ENCODE measurements at regions not wholly inside any gene's neighbourhood (a gene's known extent, or its start where the extent isn't known, plus 50 kb on each side); places are given as distances from the start of the nearest gene placed in this dataset.
"Not testable (repeated sequence)": the region's sequence is repeated elsewhere in the genome, so short reads cannot be mapped to it uniquely, and the experiment has no call there.

GRCh38 chr13:83825676-83826075 lies 56.6 kb downstream of the SLITRK1 start:
- no peak for DNase-seq

GRCh38 chr13:83824560-83824959 lies 57.7 kb downstream of the SLITRK1 start:
- no peak for DNase-seq

DNA sequence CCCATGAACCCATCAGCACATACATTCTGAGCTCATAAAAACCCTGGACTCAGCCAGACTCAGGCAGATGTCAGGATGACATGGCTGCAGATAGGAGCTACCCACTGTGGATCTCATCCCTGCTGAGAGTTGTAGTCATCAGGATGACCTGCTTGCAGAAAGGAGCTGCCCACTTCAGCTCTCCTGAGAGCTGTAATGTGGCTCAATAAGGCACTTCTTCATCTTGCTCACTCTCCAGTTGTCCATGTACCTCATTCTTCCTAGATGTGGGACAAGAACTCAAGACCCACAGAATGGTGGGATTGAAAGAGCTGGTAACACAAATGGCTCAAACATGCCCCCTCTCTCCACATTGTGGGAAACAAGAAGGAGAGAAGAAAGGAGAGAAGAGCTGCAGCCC lies 58.2 kb downstream of the SLITRK1 start:
- DNase-seq, result no peak

GRCh38 chr13:83819611-83820010 lies 62.7 kb downstream of the SLITRK1 start:
- no peak for DNase-seq

- DNase-seq, result no peak
Observed at GRCh38 chr13:83819156-83819555, 63.1 kb downstream of the SLITRK1 start.

GRCh38 chr13:83816081-83816480 lies 66.2 kb downstream of the SLITRK1 start:
- no peak for DNase-seq

GRCh38 chr13:83815598-83815997 lies 66.7 kb downstream of the SLITRK1 start:
- DNase-seq, result no peak

DNA sequence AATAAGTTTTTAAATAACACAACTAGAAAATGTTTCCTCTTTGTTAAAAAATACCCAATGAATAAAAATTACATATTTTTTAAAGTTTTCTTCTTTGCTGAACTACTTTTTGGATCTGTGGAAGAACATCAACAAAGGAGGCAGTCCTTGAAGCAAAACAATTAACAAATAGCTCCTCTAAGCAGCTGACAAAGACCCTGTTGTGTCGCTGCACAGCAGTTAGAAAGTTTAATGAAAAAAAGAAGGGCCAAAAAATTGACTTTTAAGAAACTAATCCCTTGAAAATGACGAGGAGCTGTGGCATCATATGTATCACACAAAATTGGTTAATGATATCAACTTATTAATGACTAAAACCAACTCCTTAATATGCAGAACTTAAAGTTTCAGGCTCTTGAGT lies 72.1 kb downstream of the SLITRK1 start:
- no peak for DNase-seq

DNA sequence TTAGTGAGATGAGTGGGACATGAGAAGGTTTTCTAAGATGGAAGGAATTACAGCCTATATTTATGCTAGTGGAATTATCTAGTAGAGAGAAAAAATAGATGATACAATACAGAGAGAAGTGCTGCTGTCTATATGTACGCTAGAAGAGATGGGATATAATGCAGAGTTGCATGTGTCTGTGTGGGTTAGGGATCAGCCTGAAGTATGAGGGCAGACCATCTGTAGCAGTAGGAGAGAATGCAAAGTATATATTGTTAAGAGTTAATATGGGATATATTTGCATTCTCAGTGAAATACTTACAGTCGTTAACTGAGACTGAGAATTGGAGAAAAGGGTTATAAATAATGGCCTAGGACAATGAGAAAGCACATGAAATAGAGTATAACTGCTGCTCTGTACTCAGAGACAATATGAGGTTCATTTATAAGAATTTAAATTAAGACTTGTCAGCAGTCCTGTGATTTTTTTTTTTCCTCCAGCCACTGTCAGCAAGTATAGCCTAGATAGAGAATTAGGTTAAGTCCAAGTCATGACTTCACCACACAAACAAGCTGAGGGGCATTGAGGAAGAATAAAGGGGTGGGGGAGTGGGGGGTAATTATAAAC lies 77.8 kb downstream of the SLITRK1 start:
- peak; percentile 60 for DNase-seq

DNA sequence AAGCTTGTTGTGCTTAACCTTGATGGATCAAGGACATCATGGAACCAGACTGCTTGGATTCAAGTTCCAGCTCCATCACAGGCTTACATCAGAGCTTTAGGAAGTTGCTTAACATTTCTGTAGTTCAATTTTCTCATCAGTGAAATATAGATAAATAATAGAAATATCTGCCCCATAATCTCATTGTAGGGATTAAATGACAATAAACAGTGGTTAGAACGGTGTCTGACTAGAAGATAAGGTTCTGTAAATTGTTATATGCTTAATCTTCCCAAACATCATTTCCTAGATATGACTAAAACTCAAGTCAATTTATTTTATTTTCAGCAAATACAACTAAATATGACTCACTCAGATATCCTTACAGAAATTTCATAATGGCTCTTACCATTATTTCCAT lies 83.5 kb downstream of the SLITRK1 start:
- no peak for DNase-seq

DNA sequence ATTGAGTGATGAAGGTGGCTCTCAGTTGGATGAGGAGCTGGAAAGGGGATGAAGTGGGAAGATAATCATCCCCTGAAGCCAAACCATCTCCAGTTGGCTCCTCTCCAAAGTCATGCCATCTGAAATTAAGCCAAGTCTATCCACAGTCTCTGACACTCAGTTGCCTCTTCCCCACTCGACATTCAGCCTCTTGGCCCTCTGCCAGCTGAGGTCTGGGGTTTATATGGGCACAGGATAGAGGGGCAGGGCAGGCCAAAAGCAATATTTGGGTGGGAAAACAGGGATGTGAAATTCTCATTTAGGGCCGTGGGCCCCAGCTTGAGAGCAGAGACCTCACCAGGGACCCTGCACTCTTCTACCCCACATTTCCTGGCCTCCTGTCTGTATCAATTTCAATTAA lies 85.9 kb downstream of the SLITRK1 start:
- DNase-seq, result no peak

DNA sequence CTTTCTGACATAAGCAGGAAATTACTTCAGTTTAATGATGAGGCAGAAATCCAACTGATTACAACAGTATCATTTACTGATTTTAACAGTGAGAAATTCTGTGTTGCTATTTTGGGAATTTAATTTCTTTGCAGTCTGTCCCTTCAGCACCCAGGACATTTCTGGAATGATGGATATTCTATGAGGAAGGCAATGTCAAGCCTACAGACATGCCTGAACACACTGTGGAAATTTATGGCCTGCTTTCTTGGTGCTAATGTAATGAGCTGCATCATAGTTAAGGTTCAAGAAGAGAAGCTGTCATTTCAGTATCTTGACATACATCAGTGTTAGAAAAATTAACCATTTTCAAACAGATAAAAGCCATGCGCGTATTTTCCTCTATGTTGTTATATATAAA lies 87.7 kb downstream of the SLITRK1 start:
- DNase-seq, result no peak

GRCh38 chr13:83780227-83780626 lies 102.0 kb downstream of the SLITRK1 start:
- DNase-seq, result no peak

- DNase-seq, result no peak
Observed at GRCh38 chr13:83773961-83774360, 108.3 kb downstream of the SLITRK1 start.

- DNase-seq, result no peak
Observed at GRCh38 chr13:83765796-83766195, 116.5 kb downstream of the SLITRK1 start.

DNA sequence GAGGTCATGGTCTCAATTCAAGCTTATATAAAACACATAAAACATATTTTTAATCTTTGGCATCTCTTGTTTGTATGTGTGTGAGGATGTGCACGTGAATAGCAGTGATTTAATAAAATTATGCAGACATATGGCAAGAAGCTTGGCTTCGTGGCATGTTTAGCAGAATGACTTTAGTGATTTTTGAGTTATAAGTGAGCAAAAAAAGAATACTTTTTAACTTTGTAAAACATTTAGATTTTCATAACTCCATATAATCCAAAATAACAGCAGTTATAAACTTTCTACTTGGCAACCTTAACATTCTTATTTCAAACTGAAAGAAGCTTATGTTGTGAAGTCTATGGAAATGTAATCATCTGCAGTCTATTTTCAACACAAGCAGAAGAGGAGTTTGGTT lies 120.6 kb downstream of the SLITRK1 start:
- DNase-seq, result no peak

GRCh38 chr13:83755210-83755609 lies 127.1 kb downstream of the SLITRK1 start:
- not testable (repeated sequence) for DNase-seq

DNA sequence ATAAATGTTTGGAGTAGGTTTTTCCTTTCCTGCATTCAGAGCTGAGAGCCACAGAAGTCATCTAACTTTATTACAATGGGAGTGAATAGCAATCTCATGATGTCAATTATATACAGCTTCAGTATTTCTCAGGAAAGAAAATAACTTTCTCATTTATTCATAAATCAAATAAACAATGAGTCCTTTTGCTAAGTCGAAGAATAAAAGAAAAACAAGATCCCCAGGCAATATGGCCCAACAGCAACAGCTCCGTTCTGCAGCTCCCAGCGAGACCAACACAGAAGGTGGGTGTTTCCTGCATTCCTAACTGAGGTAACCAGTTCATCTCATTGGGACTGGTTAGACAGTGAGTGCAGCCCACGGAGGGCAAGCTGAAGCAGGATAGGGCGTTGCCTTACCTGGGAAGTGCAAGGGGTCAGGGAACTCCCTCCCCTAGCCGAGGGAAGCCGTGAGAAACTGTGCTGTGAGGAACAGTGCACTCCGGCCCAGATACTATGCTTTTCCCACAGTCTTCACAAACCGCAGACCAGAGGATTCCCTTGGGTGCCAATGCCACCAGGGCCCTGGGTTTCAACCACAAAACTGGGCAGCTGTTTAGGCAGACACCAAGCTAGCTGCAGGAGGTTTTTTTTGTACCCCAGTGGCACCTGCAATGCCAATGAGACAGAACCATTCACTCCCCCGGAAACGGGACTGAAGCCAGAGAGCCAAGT lies 128.2 kb downstream of the SLITRK1 start:
- DNase-seq, result no peak

DNA sequence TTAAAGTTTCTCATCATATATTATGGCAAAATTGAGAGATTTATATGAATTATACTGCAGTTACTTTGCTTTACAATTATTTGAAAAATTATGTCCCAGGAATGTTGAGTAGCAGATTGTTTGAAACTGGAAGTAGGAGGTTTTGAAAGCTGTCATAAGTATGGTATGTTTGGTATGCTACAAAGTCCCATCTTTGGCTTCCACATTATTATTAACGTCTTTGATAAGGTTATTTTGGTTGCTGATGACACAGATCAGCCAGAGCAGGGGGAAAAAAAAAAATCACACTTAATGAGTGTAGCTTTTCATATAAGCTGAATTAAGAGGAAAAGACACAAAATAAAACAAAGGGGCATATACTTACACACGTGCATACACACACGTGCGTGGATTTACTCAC lies 130.1 kb downstream of the SLITRK1 start:
- DNase-seq, result no peak

GRCh38 chr13:83740622-83741021 lies 141.7 kb downstream of the SLITRK1 start:
- DNase-seq, result no peak

DNA sequence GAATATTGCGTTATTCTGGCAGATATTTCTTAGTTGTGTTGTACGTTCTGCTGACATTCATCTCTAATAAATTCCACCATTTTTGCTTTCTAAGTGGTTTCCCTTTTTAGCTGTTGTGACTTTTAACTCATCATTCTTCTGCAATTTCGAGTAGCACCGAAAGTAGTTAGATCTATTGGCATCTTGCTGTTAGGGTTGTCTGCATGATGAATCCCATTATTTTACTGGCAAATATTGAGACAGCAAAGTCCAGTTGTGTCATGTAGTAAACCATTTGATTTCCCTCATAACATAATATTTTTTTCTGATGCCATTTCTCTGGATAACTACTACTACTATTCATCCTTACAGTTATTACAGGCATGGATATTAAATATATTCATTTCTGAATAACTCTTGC lies 143.9 kb downstream of the SLITRK1 start:
- no peak for DNase-seq

- peak; percentile 55 for DNase-seq
Observed at GRCh38 chr13:83733293-83733692, 149.0 kb downstream of the SLITRK1 start.

- DNase-seq, result no peak
Observed at GRCh38 chr13:83732755-83733154, 149.5 kb downstream of the SLITRK1 start.

DNA sequence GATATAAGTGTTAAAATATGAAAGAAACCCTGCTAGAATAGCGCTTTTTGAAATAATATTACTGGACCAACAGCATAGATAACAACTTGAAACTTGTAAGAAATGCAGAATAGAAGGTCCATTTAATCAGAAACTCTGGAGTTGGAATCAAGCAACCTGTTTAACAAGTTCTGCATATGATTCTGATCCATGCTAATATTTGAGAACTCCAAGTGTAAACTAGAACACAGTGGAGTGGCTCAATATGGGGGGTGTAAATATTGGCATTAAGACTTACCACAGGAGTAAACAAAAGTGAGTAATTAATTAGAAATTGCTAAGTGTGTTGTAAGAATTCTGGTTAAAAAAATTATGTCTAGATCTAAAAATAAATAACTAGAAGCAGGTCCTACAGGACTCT lies 151.2 kb downstream of the SLITRK1 start:
- no peak for DNase-seq

GRCh38 chr13:83730674-83731073 lies 151.6 kb downstream of the SLITRK1 start:
- DNase-seq, result no peak
